Fibroblast of gingiva (primary cell): ENCODE measurements at regions not wholly inside any gene's neighbourhood (a gene's known extent, or its start where the extent isn't known, plus 50 kb on each side); places are given as distances from the start of the nearest gene placed in this dataset.

Experiments used
- DNase-seq: peaks from one replicate; pipeline ENCODE4 v3.0.0-alpha.2; 2011; ENCODE audit warnings: low read depth

DNA sequence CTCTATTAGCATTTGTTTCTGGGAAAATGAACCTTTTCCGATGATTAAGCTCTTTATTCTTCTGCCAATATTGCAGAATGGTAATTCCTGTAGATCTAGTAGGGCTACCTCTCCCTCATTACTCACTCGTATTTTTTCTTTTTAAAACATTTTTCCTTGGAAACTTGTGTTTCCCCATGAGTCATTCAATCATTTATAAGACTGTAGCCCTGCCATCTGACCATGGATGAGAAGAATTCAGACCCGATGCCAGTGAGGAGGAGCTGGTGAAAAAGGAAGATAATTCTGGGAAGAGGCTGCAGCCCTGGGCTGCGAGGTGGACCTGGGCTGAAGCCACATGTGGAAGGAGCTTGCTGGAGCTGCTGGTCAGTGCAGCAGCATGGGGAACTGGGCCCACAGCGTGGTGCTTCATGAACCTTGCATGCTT lies 242.8 kb downstream of the KLF6 start:
- peak; percentile 88 for DNase-seq

GRCh38 chr10:3539696-3540383 lies 245.2 kb downstream of the KLF6 start:
- no peak for DNase-seq

GRCh38 chr10:3538656-3539531 lies 246.1 kb downstream of the KLF6 start:
- peak; percentile 97 for DNase-seq

DNA sequence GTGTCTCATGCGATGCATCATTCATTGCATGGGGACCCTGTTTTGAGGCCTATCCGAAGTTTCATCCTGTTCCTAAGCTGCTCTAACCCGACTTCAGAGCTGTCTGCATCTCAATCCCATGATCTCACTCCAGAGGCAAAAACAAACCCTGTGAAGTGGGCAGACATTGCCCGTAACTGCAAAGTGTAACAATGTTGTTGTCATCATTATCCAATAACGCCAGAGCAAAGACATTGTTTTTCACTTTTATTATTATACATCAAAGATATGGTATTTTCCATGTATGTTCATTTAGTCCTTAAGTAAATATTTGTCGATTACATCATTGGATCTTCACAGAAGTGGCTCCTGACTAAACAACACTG lies 246.7 kb downstream of the KLF6 start:
- peak; percentile 26 for DNase-seq

GRCh38 chr10:3537518-3537917 lies 247.5 kb downstream of the KLF6 start:
- no peak for DNase-seq

GRCh38 chr10:3535001-3535400 lies 250.0 kb downstream of the KLF6 start:
- DNase-seq, result no peak

GRCh38 chr10:3534433-3534832 lies 250.6 kb downstream of the KLF6 start:
- DNase-seq, result no peak

DNA sequence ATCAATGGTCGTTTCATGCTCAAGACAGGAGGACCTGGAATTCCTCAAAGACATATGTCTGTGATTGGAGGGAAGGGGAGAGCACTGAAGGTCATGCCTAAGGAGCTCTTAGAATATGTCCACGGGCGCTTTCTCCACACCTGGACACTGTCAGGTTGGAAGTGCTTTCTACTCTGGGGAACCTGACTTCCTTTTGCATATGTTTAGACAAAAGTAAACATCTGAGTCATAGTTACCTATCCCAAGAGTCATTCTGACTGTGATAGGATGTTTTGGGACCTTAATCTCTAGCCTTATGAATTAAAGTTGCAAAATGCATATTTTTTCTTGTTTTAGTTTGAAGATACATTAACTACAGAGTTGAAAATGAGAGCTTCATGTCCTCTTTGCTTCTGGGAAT lies 251.7 kb downstream of the KLF6 start:
- no peak for DNase-seq

DNA sequence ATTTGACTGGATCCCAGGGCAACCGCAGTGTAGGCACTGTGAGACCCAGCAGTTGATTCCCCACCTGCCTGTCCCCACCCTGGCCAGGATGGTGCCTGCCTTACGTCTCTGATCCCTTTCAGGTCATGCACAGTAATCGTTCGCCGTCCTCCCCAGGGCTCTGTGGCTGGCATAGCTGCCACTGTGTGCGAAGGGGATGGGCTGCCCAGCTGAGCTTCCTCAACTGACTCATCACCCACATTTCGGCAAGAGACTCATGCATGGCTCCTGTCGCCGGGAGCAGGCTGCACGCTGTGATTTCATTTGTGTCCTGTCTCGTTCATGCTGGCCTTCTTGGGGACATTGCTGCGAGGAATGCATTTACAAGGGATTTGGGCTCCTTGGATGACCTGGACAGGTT lies 252.4 kb downstream of the KLF6 start:
- DNase-seq, result no peak

- DNase-seq, result no peak
Observed at GRCh38 chr10:3531670-3532069, 253.3 kb downstream of the KLF6 start.

GRCh38 chr10:3530783-3531645 lies 254.0 kb downstream of the KLF6 start:
- no peak for DNase-seq

GRCh38 chr10:3530346-3530745 lies 254.7 kb downstream of the KLF6 start:
- DNase-seq, result no peak

DNA sequence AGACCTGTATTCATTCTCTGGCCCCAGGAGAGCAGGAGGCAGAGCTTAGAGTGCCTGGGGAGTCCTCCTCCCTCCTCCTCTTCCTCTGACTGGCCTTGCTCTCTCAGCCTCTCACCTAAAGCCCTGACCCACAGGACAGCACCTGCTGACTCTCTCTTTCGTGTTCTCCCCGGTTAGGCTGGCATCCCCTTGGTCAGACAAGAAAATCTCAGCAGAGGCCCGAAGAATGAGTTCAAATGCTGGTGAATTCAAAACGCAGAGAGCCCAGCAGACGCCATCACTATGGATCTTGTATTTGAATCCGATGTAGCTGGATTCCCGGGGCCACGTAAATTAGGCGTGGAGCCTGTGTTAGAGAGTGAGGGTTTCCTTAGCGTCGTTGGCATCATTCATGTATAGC lies 255.3 kb downstream of the KLF6 start:
- DNase-seq, result no peak

GRCh38 chr10:3528823-3529403 lies 256.1 kb downstream of the KLF6 start:
- no peak for DNase-seq

DNA sequence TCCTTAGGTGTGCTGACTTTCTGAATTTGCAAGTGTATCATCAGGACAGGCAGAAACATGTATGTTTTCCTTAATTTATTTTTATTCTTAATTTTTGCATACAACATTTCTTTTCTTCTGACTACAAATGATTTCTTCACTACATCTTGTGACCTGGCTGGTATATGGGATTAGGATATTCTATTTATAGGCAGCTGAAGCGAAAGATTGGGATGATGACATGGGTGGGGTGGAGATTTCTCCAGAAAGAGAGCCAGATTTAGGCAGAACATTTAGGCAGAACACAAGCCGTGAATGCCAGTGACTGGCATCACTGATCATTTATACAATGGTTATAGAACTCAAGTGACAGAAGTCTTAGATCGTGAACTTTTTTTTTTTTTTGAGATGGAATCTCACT lies 256.7 kb downstream of the KLF6 start:
- peak; percentile 36 for DNase-seq

DNA sequence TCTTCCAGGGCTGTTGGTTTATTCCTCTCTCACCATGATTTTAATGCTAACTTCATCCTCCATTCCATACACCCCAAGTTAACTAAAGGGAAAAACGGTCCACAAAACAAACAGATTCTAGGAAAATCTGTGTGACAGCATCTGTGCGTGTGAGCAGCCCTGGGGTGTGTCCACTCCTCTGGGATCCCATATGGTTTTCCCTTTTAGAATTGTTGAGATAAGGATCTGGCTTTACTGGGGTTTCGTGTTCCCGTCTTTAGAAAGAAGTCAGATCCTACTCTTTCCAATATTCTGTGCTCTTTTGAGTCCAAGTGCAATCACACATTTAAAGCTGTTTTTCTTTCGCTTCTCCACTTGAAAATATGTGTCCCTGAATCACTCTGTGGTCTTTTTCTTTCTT lies 257.1 kb downstream of the KLF6 start:
- no peak for DNase-seq

DNA sequence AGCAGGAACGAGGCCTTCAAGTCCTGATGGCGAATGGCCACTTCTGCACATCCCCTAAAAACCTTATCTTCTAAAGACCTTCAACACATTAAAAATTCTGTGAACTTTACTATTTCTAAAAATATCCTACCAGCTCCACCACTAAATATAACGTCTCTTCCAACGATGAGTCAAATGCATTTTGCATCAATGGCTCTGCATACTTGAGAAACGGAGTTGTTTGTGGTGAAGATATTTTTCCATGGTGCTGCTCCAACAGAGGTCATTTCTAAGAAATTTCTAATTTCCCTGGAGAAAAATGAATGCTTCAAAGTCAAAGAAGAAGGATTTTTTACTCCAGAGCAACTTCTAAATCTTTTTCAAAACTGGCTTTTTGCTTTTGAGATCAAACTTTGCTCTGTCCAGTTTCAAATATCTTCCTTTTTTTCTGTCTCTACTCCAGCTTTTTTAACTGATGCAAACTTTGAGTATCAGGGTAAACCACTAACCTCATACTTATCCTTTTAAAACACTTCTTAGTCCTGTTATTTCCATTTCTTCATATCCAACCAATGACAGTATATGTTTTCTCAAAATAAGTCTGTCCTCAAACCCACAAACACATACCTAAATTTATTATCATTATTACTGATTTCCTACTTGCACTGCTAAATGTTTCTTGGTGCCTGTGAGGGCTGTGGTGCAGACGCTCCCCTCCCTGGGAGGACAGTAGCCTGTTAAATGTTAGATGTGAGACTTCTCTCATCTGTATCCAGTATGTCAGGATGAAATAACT lies 258.1 kb downstream of the KLF6 start:
- DNase-seq, result peak; percentile 95

- DNase-seq, result peak; percentile 94
Observed at GRCh38 chr10:3525832-3526449, 259.1 kb downstream of the KLF6 start.

GRCh38 chr10:3524086-3524960 lies 260.7 kb downstream of the KLF6 start:
- peak; percentile 77 for DNase-seq
